ENCODE measurements at regions not wholly inside any gene's neighbourhood (a gene's known extent, or its start where the extent isn't known, plus 50 kb on each side); places are given as distances from the start of the nearest gene placed in this dataset.

DNA sequence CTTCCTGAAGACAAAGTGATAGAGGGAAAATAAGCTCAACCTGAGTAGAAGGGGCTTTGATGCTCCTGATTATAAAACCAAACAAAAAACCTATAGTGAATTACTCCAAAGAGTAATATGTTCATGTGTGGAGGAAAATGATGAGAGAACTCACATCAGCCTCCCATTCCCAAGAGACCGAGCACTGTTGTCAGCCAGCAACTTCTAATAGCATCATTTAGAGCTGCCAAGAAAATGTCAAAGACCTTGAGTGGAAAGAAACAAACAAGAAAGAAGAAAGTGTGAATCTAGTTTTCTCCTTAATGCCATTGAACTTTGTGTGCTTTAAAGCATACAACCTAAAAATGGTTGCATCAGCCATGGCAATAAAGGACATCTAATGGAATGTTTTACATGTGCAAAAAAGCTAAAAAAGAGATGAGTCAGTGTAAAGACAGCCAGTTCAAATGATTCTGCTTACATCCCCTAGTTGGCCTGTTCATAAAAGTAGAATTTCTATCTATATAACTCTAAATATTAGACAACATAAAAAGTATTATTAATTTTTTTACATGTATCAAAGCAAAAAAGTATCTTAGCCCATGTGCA lies 1066.2 kb downstream of the TDRD15 start:
- TF ChIP-seq, protein P1, sequence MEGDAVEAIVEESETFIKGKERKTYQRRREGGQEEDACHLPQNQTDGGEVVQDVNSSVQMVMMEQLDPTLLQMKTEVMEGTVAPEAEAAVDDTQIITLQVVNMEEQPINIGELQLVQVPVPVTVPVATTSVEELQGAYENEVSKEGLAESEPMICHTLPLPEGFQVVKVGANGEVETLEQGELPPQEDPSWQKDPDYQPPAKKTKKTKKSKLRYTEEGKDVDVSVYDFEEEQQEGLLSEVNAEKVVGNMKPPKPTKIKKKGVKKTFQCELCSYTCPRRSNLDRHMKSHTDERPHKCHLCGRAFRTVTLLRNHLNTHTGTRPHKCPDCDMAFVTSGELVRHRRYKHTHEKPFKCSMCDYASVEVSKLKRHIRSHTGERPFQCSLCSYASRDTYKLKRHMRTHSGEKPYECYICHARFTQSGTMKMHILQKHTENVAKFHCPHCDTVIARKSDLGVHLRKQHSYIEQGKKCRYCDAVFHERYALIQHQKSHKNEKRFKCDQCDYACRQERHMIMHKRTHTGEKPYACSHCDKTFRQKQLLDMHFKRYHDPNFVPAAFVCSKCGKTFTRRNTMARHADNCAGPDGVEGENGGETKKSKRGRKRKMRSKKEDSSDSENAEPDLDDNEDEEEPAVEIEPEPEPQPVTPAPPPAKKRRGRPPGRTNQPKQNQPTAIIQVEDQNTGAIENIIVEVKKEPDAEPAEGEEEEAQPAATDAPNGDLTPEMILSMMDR (IDR thresholded peaks at IDR 0.05) = no peak
- TF ChIP-seq EZH2phosphoT487 (IDR thresholded peaks at IDR 0.05) (no peak), EZH2 (IDR thresholded peaks at IDR 0.05) (no peak)
